Lung microvascular endothelial cell (primary cell): ENCODE measurements at regions not wholly inside any gene's neighbourhood (a gene's known extent, or its start where the extent isn't known, plus 50 kb on each side); places are given as distances from the start of the nearest gene placed in this dataset.

Experiments used
- DNase-seq, 2 donors: peaks; one replicate each; pipeline versions ENCODE4 v3.0.0 to v3.0.0-alpha.2; 2010; ENCODE audit warnings: low read depth in 2 of 2

- no peak for DNase-seq
These were observed 231.9 kb upstream of the PPP2R2D start for GRCh38 chr10:131668903-131669302.

- DNase-seq, result no peak
These were observed 231.0 kb upstream of the PPP2R2D start for GRCh38 chr10:131669838-131670237.

DNA sequence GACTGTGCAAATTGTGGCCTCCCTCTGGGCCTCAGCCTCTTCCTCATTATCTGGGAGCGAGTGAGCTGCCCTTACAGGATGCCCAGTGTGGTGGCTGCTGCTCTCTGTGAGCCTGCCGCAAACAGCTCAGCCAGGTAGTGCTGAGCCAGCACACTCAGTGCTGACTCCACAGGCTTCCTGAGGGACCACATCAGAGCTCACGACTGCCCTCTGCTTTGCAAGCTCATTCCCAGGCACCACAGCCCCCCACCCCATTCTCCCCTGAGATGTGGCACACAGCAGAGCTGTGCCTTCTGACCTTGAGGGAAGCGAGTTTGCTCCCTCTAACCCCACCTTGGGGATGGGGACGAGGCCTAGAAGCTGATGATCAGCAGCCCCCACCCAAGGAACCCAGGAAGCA lies 230.5 kb upstream of the PPP2R2D start:
- DNase-seq, result no peak

DNA sequence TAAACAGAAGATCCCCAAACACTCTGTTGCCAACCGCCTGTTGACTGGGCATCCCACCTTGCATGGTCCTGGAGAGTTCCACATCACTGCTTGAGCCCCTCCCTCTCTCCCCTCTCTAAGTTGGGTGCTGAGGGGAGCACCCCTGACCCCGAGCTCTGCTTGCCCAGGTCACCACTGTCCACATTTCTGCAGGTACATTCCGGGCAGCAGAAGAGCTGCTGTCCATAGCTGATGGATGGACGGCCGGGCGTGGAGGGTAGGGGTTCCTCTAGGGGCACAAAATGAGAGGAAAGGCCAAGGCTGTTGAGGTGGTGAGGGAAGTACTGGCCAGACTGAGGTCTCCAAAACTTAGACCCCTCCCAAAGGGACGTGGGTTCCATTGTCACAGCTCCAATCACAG lies 227.4 kb upstream of the PPP2R2D start:
- no peak for DNase-seq

DNA sequence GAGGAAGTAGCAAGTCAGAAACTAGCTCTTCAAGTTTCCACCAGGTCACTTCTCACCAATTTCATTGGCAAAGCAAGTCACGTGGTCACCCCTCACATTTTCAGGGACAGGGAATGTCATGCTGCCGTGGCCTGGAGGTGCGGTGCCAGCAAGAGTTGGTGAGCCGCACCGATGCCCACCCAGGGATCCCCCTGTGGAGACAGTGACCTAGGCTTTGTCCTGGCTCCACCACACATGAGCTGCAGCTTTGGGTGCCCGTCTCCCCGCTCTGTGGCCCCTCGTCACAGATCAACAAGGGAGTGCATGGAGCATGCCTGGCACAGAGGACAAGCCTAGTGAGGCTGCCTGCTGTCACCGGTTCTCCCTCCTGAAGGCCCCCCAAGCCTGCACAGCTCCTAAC lies 226.7 kb upstream of the PPP2R2D start:
- no peak for DNase-seq

- DNase-seq, result no peak
These were observed 225.7 kb upstream of the PPP2R2D start for GRCh38 chr10:131675104-131675503.

DNA sequence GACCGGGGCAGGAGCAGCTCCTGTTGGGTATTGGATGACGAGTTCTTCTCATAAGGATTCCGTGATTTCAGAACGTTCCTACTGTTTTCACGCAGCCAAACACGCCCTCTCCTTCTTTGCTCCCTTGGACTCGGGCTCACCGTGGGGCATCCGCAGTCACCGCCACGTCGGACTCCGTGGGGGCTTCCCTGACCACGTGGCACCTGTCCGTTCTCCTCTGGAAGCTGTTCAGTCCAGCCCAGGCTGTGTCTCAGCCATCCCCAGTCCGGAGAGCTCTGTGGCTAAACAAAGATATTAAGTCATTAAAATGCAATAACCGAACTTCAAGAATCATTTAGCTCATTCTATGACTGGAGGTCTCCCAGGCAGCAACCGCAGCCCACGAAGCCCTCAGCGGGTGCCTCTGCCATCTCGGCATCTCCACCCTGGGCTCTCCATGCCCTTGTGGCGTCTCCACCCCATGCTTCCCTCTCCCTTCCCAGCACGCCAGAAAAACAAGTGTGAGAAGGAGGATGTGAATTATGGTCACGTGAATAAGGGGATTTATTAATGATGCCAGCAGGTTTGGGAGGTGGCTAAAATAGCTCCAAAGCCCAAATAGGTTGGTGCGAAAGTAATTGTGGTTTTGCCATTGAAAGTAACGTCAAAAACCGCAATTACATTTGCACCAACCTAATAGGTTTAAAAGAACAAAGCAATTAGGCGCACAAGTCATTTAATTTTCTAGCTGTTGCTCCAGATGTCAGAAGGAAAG lies 224.6 kb upstream of the PPP2R2D start:
- no peak for DNase-seq

- no peak for DNase-seq
These were observed 223.9 kb upstream of the PPP2R2D start for GRCh38 chr10:131676800-131677421.

DNA sequence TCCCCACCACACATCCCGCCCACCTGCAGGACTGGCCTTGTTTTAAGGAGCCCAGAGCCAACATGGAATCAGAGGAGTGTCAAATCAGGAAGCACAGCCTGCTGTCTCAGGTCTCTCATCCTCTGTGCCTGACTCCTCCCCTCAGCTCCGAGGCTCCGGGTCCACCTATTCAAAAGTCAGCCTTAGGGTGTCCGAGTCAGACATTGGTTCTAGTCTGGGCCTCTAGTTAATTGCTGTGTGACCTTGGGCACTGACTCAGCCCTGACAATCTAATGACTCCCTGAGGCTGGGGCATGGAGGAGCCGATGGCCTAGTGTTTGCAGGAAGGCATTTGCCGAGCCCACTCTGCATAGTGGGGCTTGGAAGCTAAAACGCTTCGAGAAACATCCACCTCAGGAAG lies 223.1 kb upstream of the PPP2R2D start:
- no peak for DNase-seq

GRCh38 chr10:131678171-131678570 lies 222.6 kb upstream of the PPP2R2D start:
- no peak for DNase-seq

GRCh38 chr10:131678613-131679012 lies 222.2 kb upstream of the PPP2R2D start:
- DNase-seq, result no peak

- no peak for DNase-seq
These were observed 220.9 kb upstream of the PPP2R2D start for GRCh38 chr10:131679926-131680325.

GRCh38 chr10:131681122-131681521 lies 219.7 kb upstream of the PPP2R2D start:
- DNase-seq, result no peak

GRCh38 chr10:131681656-131682055 lies 219.2 kb upstream of the PPP2R2D start:
- no peak for DNase-seq

- no peak for DNase-seq
These were observed 218.4 kb upstream of the PPP2R2D start for GRCh38 chr10:131682271-131682962.

DNA sequence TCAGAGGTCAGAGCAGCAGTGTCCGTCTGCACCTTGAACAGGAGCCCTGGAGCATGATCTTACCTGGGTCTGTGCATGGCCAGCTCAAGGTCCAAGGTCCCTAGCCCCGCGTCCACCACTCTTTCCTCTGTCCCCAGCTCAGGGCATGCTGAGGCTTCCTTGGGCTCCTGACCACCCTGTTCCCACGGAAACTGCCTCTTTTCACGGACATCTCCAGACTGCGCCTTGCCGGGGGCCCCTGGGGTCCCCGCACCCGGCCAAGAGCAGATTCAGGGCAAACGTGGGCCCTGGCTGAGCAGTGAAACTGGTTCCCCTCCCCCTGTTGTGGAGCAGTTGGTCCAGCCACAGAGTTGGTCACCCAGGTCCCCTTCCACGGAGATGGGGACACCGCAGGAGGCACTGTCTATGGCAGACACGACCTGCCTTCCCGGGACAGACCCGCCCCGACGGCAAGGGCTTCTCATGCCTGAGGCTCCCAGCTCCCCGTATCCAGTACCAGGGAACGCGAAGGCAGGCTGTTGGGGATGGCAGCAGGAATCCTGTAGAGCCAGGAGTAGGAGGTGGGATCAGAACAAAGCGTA lies 217.4 kb upstream of the PPP2R2D start:
- no peak for DNase-seq

DNA sequence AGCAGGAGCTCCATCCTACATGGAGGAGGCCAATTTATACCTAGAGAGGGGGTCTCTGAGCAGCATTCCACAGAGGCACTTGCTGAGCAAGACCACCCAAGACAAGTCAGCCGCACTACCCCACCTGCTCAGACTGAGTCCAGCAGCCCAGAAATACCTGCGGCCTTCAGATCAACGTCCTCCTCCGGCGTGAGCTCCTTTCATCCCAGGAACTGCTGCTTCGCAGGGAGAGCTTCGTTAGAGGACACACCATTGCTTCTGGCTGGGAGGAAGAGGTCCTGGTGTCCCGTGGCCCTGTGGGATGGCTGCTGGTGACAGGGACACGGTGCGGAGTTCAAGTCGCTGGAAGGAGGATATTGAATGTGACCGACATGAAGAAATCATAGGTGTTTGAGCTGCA lies 216.9 kb upstream of the PPP2R2D start:
- no peak for DNase-seq

DNA sequence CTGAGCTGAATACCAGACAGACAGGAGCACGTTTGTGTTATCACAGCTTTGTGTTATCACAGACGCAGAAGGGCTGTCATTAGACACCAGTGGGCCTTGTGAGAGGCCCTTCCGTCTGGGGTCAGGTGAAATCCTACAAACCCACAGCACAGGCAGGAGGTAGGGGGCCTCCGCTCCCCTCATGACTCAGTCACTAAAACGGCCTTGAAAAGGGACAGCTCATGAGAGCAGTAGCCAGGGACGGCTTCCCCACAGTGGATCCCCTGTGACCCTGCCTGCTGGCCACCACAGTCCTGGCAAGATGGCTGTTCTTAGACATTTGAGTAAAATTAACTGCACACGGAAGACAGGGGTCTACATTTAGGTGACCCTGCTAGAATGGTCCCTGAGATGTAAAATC lies 215.8 kb upstream of the PPP2R2D start:
- DNase-seq, result no peak

GRCh38 chr10:131685576-131685975 lies 215.2 kb upstream of the PPP2R2D start:
- no peak for DNase-seq

DNA sequence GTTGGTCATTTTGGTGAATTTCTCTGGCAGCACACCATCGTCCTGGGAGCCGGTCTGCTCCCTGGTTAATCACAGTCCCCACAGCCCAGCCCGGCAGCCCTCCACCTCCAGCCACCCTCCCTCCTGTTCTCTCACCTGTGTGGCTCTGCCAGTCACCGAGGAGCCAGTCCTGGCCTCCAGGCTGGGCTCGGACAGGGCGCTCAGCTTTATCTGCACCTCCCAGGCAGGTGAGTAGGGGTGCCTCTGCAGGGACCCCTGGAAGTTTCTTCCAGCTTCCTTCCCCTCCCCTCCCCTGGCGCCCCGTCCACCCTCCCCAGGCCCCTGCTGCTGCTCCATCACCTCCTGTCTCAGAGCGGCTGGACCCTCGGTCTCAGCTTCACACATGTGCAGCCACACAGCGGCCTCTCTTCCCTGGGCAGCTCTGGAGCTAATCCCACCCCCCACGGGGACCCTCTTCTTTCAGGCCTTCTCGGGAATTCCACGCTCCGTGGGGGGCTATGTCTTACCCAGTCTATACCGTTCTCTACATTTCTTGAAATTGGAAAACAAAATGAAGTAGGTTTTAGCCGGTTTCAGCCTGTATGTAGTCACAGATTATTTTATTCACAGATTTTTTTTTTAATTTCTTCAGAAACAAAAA lies 213.9 kb upstream of the PPP2R2D start:
- no peak for DNase-seq

GRCh38 chr10:131688304-131688703 lies 212.5 kb upstream of the PPP2R2D start:
- DNase-seq, result no peak

DNA sequence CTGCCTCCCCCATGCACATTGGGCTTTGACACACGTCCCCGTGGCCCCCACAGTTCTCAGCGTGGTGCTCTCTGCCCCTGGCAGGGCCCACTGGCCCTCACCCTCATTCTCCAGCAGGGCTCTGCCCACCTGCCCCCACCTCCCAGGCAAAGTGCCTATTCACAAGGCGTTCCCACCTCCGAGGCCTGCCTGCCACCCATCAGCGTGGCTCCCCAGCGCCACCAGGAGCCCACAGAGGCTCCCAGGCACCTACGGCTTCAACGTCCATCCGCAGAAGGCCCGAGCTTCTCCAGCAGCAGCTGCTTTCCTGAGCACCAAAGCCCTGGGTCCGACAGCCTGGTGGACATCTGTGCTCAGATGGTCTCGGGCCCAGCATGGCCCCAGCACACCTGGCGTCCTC lies 211.8 kb upstream of the PPP2R2D start:
- DNase-seq, result no peak
